ENCODE measurements at regions not wholly inside any gene's neighbourhood (a gene's known extent, or its start where the extent isn't known, plus 50 kb on each side); places are given as distances from the start of the nearest gene placed in this dataset.

GRCh38 chr14:83096092-83096491 is 1562.4 kb upstream of the SEL1L start:
- TF ChIP-seq CTCF (IDR thresholded peaks at IDR 0.05), result no peak
- TF ChIP-seq ZFX (IDR thresholded peaks at IDR 0.05; ENCODE audit: borderline replicate concordance), result no peak

Measured in 22Rv1 (cell line).